Myocyte (in vitro differentiated cells): ENCODE measurements at regions not wholly inside any gene's neighbourhood (a gene's known extent, or its start where the extent isn't known, plus 50 kb on each side); places are given as distances from the start of the nearest gene placed in this dataset.

ENCODE experiments used
- DNase-seq: peaks from one replicate; pipeline ENCODE4 v3.0.0-alpha.2; 2012; ENCODE audit warnings: low read depth

DNA sequence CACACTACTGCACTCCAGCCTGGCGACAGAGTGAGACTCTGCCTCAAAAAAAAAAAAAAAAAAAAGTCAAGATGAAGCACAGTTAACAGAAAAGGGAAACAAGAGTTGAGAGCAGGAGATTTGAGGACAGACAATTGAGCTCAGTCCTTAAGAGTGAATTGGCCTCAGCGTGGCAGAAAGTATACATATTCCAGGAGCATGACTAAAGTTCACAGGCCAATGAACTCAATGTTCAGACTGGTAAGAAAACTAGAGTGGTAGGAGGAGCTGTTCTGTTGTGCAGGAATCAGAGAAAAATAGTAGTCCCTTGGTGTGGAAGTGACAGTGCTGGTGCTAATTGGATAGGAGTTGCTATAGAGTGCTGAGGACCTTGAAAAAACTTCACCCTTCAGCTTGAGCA lies 60.0 kb downstream of the NRN1 start:
- no peak for DNase-seq

DNA sequence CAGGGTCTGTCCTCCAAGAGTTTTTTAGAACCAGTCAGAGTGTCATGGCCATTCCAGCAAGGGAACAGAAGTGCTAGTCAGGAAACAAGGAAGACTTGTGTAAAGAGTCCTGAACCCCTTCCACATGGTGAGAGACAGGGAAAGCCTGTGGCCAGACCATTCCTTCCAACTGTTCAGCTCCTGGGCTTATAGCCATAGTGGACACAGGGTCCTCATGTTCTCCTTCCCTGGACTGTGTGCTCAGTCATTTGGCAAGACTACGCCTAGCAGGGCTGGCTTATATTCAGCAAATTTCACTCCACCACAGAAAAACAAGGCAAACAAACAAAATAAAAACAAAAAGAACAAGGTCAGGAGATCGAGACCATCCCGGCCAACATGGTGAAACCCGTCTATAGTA lies 60.5 kb downstream of the NRN1 start:
- DNase-seq, result no peak

DNA sequence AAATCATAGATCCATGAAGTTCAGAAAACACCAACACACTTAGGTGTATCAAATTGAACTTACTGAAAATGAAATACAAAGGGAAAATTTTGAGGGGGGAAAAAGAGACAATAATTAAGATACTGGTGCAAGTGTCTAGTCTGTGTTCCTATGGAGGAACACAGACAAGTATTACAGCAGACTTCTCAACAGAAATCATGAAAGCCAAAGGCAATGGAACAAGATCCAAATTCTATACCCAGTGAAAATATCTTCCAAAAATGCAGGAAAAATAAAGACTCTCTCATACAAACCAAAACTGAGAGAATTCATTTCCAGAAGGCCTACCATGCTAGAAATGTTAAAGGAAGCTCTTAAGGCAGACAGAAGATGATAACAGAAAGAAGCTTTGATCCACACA lies 63.1 kb downstream of the NRN1 start:
- no peak for DNase-seq

DNA sequence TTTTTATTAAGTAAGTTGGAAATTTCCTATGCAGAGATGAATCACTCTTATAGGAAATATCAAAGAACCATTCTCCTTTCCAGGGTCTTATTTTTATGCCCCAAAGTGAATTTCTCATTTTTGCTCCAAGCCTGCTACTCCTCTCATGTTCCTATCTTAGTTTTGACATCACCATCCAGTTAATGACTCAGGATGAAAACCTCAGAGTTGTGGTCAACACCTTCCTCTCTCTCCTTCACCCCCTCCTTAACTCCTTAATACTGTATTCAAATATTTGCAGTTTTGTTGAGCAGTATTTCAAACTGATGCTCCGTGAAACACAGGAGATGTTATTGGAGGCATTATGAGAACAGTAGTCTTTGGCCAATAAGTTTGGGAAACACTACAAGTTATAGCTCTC lies 64.1 kb downstream of the NRN1 start:
- peak; percentile 39 for DNase-seq

DNA sequence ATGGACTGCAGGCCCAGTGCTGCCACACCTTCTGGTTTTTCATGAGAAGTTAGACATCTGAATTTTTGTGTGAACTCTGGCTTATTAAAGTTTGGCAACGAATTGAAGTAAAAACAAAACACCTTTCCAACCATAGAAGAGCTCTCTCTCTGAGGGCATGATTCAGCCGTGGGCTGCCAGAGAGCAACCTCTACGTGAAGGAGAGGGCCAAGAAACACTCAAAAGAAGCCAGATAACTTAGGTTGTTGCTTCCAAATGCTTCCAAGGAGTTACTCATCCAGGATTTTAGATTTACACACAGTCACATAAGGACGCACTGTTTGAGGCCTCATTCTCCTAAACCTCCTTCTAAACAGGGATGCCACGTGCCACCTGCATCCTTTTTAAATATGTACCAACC lies 65.5 kb downstream of the NRN1 start:
- no peak for DNase-seq

DNA sequence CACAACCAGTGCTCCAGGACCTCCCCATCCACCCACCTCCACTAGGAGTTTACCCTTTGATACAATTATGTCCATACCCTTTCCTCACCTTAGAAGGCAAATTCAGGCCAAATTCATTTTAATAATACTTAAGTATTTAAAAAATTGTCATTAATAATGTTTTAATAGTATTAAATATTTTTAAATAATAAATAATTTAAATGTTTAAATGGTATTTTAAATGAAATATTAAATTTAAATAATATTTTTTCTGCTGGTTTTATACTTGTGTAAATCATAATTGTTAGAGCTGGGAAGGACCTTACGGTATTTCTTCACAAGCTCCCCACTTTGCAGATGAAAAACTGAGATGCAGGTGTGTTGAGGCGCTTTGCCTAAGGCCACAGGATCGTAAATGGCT lies 67.8 kb downstream of the NRN1 start:
- no peak for DNase-seq

DNA sequence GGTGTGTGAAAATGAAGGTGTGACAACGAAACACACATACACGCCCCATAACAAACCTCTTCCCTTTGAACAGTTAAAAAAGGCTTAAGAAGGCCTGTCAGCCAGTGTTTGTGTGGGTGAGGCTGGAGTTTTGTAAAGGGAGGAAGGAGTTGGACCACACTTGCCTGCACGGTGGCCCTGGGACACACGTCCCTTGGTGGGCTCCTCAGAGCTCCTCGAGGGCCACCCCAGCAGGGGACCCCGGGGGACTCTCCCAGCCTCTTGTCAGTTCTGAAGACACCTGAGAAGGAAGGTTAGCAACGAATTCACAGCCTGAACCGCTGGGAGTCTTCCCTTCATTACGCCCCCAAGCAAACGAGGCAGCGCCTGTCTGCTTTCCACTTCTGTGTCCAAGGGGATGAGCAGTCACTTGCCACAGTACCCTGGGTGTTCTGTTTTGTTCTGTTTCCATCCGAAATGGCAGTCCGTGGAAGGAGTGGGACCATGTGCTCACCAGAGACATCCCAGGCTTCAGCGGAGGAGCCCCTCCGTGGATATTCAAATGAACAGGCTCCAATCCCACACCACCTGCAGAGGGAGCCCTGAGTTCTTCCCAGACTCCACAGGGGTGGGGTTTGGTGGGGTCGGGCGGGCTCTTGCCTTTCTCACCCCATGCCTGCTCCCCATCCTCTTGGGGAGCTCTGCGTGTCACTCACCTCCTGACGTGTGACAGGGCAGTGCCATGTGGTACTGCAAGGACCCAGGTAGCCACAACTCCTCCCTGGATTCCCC lies 68.6 kb downstream of the NRN1 start:
- DNase-seq, result no peak

DNA sequence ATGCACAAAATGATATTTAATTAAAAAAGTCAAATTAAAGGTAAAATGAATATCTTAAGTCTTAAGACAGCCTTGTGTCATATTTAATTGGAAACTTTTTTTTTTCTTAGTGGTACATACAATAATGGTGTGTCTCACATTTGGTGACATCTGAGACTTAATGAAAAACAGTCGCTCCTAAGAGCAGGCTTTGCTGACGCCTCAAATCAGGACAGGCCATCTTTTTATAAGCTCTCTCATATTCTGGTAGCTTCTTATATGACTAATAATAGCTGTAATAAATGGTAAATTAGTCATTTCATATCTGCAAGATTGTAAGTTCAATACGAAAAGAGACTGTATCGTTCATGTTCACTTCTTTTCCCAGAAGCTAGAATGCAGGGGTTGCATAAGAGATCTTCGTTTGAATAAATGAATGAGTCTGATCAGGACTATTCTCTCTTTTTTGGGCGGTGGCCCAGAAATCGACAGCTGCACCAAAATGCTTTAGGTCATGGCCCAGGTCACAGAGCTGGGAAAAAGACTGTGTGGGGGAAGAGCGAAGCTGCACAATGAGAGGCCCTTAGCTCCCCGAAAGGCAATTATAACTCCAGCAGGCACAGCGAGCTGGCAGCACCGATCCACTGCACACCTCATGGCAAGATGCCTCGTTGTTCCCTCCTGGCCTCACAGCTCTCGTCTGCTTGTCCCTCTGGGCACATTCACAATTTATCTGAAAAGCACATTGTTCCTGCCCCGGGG lies 69.4 kb downstream of the NRN1 start:
- DNase-seq, result peak; percentile 94

DNA sequence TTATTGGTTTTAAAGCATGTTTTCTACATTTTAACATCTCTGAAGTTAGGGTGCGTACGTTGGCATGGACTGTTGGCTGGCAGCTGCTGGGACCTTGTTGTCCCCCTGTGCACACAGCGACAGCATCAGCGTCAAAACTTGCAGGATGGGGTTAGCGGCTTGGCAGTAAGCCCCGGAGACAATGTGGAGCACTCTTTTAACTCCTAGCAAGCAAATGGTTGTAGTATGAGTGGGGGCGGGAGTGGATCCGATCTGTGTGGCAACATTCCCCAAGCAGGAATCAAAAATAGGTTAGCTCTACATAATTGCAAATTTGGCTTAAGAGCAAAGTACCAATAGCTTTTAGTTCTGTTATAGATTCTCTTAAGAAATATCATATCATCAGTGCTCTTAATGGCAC lies 70.1 kb downstream of the NRN1 start:
- peak; percentile 93 for DNase-seq

DNA sequence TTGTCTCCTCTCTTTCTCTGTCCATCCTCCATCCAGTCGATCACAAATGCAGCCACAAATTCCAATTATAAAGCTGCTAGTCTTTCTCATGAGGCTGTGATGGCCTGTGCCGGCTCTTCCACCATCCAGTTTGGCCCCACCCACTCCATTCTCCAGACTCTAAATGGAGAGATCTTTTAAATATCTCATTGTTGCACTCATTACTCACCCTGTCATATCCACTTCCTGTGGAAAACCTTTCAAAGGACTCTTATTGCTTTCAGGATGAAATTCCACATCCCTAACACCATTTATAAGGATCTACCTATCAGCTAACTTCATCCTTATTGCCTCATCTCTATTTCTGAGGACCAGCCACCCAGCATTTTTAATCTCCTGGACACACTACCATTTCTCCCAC lies 70.6 kb downstream of the NRN1 start:
- no peak for DNase-seq

DNA sequence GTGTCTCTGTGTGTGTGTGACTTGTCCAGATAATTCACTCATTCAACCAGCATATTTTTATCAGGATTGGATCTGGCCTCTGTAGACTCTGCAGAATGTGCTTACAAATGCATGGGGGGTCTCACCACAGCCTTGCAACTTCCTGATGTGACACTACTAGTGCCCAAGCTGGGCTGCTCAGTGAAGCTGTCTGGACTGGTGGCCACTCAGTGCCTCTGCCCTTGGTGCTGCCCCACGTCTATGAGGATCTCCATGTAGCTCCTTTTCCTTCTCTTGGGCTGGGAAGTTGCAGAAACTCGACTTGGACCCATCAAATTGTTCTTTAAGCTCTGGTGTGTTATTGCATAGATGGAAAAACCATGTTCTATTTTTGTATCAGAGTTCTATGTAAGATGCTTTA lies 75.8 kb downstream of the NRN1 start:
- DNase-seq, result no peak

DNA sequence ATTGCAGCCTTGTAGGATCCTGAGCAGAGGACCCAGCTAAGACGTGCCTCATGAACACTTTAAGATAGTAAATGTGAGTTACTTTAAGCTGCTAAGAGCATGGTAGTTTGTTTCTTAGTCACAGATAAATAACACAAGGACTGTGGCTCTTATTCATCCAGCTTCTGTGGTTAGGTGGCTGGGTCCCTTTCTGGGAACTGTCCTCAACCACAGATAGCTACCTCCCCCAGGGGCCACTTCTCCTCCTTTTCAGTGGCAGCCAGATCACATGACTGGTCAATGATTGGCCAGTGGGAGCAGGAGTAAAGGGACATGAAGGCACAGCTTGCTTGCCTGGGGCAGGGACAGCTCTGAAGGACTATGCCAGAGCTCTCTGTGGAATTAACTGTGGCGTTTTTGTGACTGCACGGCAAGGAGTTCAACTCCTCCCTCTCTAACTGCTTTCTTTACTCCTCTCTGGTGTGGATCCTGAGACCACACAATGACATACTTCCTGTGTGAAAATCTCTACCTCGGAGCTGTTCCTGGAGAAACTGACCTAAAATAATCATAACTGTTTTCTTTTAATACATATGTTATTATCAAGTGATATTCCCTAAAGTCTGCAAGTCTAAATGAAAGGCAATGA lies 76.5 kb downstream of the NRN1 start:
- peak; percentile 60 for DNase-seq

DNA sequence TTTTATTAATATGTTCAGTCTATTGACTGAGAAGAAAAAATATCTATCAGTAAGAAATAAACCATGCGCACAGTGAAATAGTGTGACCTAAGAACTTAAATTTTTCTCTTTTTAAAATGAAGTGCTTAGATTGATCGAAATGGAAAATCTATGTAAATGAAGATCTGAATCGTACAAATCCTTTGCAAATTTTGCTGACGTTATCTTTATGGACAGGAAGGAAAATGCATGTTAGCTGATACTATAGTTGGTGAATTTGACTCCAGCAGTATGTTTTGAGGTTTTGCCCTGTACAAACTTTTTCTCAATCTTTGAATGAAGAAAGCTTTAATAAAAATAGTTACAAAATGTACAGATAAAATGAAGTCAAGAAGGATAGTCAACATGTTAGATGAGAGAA lies 82.9 kb downstream of the NRN1 start:
- no peak for DNase-seq

DNA sequence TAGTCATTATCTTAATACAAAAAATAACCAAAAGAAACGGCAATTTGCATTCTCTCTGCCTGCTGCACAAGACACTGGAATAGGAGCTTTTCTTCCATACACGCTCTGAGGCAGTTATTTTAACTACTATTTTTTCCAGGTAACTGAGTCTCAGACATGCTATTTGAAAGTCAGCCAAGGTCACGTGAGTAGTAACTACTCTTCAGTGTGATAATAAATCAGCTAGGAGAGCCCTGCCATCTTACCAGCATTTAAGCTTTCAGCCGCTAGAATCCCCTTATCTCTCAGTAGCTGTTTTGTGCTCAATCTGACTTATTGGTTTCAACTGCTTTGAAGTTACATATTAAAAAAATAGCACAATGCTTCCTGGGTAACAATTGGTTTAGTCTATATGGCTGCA lies 84.5 kb downstream of the NRN1 start:
- DNase-seq, result no peak

DNA sequence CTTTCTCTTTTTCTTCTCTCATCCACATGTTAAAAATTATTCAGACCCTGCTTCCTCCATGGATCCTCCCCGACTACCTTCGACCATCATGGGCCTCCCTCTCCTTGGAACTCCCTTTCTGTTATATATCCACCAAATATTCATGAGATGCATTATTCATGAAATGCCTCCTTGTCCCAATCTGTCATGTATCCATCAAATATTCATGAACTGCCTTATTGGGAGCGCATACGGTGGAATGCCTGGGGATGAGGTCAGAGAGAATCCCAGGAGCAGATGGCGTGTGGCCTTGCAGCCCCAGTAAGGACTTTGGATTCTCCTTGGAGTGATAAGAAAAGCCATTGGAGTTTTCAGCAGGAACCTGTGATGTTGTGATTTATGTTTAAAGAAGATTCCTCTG lies 97.0 kb downstream of the NRN1 start:
- no peak for DNase-seq

DNA sequence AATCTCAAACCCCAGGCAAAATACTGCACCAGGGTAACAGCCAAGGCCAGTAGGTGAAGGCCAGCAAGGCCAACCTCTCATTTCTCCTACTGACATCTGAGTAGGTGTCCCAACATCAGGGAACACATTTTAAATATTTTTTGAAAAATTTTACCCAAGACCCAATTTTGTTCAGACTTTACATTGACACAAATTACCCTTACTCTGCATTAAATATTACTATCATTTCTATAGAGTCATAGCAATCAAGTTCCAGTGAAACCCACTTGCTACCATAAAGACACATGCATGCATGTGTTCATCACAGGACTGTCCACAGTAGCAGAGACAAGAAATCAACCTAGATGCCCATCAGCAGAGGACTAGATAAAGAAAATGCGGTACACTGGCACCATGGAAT lies 99.9 kb downstream of the NRN1 start:
- no peak for DNase-seq

DNA sequence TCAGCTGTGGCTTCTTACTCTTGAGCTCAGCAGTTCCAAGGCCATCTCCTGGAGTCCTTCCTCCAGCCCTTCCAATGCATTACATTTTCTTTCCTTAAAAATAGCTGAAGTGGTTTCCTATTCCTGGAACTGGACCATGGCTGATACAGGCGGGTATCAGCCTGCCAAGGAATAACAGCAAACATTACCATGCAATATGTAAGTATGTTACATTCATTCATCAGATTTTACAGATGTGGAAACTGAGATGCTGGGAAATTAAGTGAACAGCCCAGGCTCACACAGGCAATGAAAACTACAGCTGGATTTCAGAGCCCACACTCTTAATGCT lies 100.4 kb downstream of the NRN1 start:
- no peak for DNase-seq

DNA sequence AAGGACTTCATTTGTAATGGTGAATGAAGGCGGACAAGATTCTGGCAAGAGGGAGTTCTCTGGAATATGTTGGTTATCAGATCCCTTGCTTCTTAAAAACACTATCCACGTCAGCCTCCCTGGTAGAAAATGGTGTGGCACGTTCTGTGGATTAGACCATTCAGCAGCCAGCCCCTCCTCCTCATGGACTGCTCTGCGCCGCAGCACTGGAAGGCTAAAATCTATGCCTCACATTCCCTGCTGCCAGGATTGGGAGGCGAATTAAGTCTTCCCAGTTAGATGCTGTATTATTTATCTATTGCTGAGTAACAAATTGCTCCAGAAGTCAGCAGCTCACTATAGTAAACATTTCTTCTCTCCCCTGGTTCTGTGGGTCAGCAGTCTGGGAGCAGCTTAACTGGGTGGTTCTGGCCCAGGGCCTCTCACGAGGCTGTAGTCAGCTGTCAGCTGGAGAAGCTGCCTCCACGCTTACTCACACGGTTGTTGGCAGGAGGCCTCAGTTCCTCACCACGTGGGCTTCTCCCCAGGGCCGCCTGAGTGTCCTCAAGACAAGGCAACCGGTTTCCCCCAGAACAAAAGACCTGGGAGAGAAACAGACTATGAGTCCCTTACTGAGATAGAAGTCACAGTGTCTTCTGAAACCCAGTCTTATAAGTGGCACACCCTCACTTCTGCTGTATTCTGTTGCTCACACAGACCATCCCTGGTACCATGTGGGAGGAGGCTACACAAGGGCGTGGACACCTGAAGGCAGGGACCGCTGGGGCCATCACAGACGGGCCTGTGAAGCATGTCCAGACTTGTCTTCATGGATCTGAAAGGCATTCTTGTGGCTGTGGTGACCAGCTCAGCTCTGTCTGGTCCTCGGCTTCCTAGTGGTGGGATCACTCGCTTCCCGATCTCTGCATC lies 101.0 kb downstream of the NRN1 start:
- peak; percentile 98 for DNase-seq

DNA sequence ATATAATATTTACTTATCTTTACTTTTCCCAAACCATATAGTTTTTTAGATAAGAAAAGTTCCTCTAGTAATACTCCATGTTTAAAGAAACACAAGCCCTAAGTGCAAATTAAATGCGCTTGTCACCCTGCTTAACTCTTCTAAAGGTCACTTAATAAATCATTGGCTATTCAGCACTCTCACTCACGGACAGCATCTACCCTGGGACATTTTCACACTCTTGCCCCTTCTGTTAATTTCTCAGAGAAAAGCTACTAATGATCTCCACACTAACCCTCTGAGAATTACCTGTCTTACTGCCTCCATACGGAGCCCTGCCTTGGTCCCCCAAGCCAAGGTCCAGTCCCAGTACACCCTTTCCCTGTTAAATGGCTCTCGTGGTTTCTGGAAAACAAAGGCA lies 102.2 kb downstream of the NRN1 start:
- peak; percentile 46 for DNase-seq

DNA sequence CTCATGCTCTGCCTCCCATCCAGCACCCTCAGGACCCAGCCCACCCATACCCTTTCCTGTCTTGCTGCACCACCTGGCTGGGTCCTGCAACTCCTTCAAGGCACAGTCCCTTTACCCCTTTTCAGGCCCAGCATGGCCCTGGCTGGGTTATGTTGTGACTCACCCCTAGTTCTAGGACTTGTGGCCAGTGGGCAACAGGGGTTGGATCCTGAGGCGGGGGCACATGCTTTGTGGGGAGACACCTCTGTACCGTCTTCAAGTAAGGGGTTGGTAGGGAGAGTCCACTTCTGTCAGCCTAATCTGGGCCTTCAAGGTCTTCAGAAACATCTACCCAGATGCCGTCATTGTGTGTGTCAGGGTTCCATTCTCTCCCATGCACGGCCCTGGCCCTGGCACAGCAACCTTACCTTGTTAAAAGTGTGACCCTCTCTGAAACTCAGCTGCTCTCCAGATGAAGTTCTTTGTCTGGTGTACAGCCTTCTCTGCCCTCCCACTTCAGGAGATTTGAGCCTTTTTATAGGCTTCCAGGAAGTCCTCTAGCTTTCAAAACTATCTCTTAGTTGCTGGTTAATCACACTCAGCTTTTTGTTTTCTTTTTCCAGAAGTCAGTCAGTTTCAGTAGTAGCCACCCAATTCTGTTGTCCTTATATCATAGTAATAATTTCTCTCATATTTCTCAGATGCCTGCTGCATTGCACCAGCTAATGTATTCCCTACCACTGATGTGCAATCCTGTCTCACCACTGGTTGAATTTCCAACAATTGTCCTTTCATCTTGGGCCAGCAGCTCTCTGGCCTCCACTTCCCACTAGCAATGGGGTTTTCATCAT lies 107.3 kb downstream of the NRN1 start:
- no peak for DNase-seq

DNA sequence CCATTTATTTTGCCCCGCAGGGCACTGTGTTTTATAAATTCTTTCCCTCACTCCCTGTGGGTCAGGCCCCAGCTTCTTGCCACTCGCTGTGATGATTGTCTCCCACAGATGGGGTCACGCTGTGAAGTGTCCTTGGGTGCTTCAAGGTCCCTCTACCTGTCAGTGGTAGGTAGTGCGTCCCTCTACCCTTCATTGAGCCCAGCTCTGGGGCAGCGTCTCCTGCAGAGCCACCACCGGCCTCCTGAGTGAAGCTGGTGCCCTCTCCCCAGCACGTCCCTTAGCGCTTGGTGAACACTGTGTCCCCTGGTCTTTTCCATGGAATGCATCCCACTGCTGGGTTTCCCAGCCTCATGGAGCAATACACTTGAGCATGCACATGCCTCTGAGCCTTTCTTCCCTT lies 108.2 kb downstream of the NRN1 start:
- no peak for DNase-seq
